K562 (cell line): ENCODE measurements at regions not wholly inside any gene's neighbourhood (a gene's known extent, or its start where the extent isn't known, plus 50 kb on each side); places are given as distances from the start of the nearest gene placed in this dataset.

Experiments used
- ARID1B ChIP-seq: fragments of 450-650 bp; IDR thresholded peaks from 2 replicates; pipeline ENCODE4 v1.6.1; 2016; ENCODE audit warnings: antibody characterized with exemption, mild to moderate bottlenecking, inconsistent platforms
- CBFA2T2 ChIP-seq: fragments of 450-650 bp; conservative IDR thresholded peaks from 2 replicates; pipeline ENCODE4 v1.6.1; 2017; ENCODE audit warnings: mild to moderate bottlenecking
- CBFA2T3 ChIP-seq: fragments of 450-650 bp; IDR thresholded peaks from 2 replicates; pipeline ENCODE4 v1.6.1; 2017
- FOSL1 ChIP-seq: fragments of 200-800 bp; sonication (Bioruptor generic); conservative IDR thresholded peaks from 2 replicates; pipeline ENCODE4 v1.6.1; 2016; ENCODE audit warnings: missing genetic modification characterization, missing compliant biosample characterization
- FOXA3 ChIP-seq, 2 experiments: fragments of 450-650 bp in 1 of 2; sonication (generic) in 1 of 2; formaldehyde crosslinking; IDR thresholded peaks in 1 of 2; conservative IDR thresholded peaks in 1 of 2; 2 replicates each; pipeline versions ENCODE4 v1.4.0 to v1.8.0; 2020 to 2022; ENCODE audit warnings: mild to moderate bottlenecking in 2 of 2, missing genetic modification reagents in 1 of 2
- HMG20A ChIP-seq: fragments of 450-650 bp; formaldehyde crosslinking; conservative IDR thresholded peaks from 2 replicates; pipeline ENCODE4 v1.4.0; 2020; ENCODE audit warnings: mild to moderate bottlenecking, mixed read lengths
- KHSRP ChIP-seq: fragments of 450-650 bp; IDR thresholded peaks from 2 replicates; pipeline ENCODE4 v1.6.1; 2017
- KLF16 ChIP-seq: IDR thresholded peaks from 2 replicates; pipeline ENCODE4 v1.6.1; 2016; ENCODE audit warnings: antibody characterized with exemption
- MEIS2 ChIP-seq: fragments of 450-650 bp; IDR thresholded peaks from 2 replicates; pipeline ENCODE4 v1.6.1; 2014; ENCODE audit warnings: mild to moderate bottlenecking; ENCODE audit not compliant: partially characterized antibody
- NCOR1 ChIP-seq: fragments of 450-650 bp; IDR thresholded peaks from 2 replicates; pipeline ENCODE4 v1.6.1; 2016; ENCODE audit warnings: mild to moderate bottlenecking, moderate library complexity
- RCOR1 ChIP-seq, 2 experiments: IDR thresholded peaks; 2 replicates each; pipeline ENCODE4 v1.6.1; 2012; ENCODE audit warnings: low read depth in 2 of 2, low read length in 2 of 2, borderline replicate concordance in 1 of 2, improper control_type of control experiment in 1 of 2
- RNF2 ChIP-seq: sonication (generic); IDR thresholded peaks from 2 replicates; pipeline ENCODE4 v1.6.1; 2016
- SMARCA4 ChIP-seq: fragments of 450-650 bp; IDR thresholded peaks from 2 replicates; pipeline ENCODE4 v1.6.1; 2016
- SMARCE1 ChIP-seq: fragments of 450-650 bp; IDR thresholded peaks from 2 replicates; pipeline ENCODE4 v1.7.1; 2016; ENCODE audit warnings: mild to moderate bottlenecking
- SOX6 ChIP-seq: fragments of 450-650 bp; IDR thresholded peaks from 2 replicates; pipeline ENCODE4 v1.6.1; 2014; ENCODE audit warnings: mild to moderate bottlenecking
- TAL1 ChIP-seq: fragments of 450-650 bp; IDR thresholded peaks from 2 replicates; pipeline ENCODE4 v1.6.1; 2016; ENCODE audit warnings: mild to moderate bottlenecking
- TEAD4 ChIP-seq, 2 experiments: sonication (generic) in 1 of 2; formaldehyde crosslinking in 1 of 2; IDR thresholded peaks; 2 replicates each; pipeline versions ENCODE4 v1.6.1 to v1.8.0; 2012 to 2022; ENCODE audit warnings: borderline replicate concordance in 1 of 2, inconsistent platforms in 1 of 2, low read length in 1 of 2, mild to moderate bottlenecking in 1 of 2, missing genetic modification reagents in 1 of 2
- TF ChIP-seq, protein P1 (sequence below): sonication (generic); formaldehyde crosslinking; IDR thresholded peaks from 2 replicates; pipeline ENCODE4 v1.8.1; 2023; ENCODE audit warnings: missing genetic modification reagents, mild to moderate bottlenecking, borderline replicate concordance
- TF ChIP-seq, protein P2 (sequence below): fragments of 450-650 bp; formaldehyde crosslinking; IDR thresholded peaks from 2 replicates; pipeline ENCODE4 v1.4.0; 2020; ENCODE audit warnings: mild to moderate bottlenecking, moderate library complexity
- TF ChIP-seq, protein P3 (sequence below): fragments of 450-650 bp; IDR thresholded peaks from 2 replicates; pipeline ENCODE4 v1.6.1; 2017; ENCODE audit warnings: mild to moderate bottlenecking, moderate library complexity

DNA sequence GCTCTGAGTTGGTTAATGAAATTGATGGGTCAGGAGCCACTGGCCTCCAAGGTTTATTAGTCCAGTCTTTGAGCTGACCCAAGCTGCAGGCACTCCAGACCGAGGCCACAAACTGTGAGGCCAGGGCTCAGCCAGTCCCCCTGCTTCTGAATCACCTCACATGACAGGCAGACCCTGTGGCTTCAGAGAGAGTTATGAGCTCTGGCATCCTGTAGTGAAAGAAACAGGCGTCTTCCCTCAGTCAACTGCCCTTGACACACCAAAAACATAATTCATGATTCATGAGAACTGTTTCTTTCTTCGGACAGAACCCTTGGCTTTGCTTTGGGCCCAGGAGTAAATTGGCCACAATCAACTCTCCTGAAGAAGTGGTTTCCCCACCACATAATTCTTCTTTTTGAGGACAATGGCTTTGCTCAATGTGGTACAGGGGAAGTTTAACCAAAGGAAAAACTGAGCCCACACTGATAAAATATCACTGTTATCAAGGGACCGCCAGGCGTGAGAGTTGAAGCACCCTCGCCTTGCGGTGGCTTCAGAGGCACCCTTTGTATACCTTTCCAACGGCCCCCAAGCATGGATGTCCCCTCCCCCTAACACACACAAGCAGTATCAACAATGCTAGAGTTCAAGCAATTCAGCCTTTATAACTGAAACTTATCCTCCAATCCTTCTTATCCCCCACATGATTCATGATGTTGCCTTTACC, 226.9 kb downstream of the CYRIA start (continued):
- peak; percentile 66 for TF ChIP-seq ARID1B
- 0 out of 2 replicates have a peak, but pooled peaks have one; percentile 12 for TF ChIP-seq SMARCA4
- TF ChIP-seq RNF2, result peak; percentile 80; the same call in 1 of the 2 replicates
- peak in 1 of 2 experiments; percentile 68; a peak in 2 of 4 replicates for TF ChIP-seq FOXA3 (CRISPR knock-in tag; conservative IDR thresholded peaks at IDR 0.05 in 1 of 2, IDR thresholded peaks at IDR 0.05 in 1 of 2)
- peak; percentile 80 for TF ChIP-seq CBFA2T3
- TF ChIP-seq MEIS2, result peak; percentile 58
- no peak for TF ChIP-seq RCOR1 (IDR thresholded peaks at IDR 0.05; ENCODE audit: borderline replicate concordance in 1 of 2, low read depth in 2 of 2, low read length in 2 of 2)
- TF ChIP-seq CBFA2T2, result peak; percentile 59
- TF ChIP-seq, protein P1, sequence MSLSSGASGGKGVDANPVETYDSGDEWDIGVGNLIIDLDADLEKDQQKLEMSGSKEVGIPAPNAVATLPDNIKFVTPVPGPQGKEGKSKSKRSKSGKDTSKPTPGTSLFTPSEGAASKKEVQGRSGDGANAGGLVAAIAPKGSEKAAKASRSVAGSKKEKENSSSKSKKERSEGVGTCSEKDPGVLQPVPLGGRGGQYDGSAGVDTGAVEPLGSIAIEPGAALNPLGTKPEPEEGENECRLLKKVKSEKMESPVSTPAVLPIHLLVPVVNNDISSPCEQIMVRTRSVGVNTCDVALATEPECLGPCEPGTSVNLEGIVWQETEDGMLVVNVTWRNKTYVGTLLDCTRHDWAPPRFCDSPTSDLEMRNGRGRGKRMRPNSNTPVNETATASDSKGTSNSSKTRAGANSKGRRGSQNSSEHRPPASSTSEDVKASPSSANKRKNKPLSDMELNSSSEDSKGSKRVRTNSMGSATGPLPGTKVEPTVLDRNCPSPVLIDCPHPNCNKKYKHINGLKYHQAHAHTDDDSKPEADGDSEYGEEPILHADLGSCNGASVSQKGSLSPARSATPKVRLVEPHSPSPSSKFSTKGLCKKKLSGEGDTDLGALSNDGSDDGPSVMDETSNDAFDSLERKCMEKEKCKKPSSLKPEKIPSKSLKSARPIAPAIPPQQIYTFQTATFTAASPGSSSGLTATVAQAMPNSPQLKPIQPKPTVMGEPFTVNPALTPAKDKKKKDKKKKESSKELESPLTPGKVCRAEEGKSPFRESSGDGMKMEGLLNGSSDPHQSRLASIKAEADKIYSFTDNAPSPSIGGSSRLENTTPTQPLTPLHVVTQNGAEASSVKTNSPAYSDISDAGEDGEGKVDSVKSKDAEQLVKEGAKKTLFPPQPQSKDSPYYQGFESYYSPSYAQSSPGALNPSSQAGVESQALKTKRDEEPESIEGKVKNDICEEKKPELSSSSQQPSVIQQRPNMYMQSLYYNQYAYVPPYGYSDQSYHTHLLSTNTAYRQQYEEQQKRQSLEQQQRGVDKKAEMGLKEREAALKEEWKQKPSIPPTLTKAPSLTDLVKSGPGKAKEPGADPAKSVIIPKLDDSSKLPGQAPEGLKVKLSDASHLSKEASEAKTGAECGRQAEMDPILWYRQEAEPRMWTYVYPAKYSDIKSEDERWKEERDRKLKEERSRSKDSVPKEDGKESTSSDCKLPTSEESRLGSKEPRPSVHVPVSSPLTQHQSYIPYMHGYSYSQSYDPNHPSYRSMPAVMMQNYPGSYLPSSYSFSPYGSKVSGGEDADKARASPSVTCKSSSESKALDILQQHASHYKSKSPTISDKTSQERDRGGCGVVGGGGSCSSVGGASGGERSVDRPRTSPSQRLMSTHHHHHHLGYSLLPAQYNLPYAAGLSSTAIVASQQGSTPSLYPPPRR (CRISPR knock-in tag), result 0 out of 2 replicates have a peak, but pooled peaks have one; percentile 49
- TF ChIP-seq, protein P2, sequence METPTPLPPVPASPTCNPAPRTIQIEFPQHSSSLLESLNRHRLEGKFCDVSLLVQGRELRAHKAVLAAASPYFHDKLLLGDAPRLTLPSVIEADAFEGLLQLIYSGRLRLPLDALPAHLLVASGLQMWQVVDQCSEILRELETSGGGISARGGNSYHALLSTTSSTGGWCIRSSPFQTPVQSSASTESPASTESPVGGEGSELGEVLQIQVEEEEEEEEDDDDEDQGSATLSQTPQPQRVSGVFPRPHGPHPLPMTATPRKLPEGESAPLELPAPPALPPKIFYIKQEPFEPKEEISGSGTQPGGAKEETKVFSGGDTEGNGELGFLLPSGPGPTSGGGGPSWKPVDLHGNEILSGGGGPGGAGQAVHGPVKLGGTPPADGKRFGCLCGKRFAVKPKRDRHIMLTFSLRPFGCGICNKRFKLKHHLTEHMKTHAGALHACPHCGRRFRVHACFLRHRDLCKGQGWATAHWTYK (CRISPR knock-in tag), result no peak
- peak; percentile 56 for TF ChIP-seq TAL1
- TF ChIP-seq TEAD4 (IDR thresholded peaks at IDR 0.05; ENCODE audit: low read length), result peak; percentile 87
- TF ChIP-seq TEAD4 (CRISPR knock-in tag; IDR thresholded peaks at IDR 0.05; ENCODE audit: borderline replicate concordance), result no peak
- TF ChIP-seq KLF16, result peak; percentile 76
- peak; percentile 80 for TF ChIP-seq SOX6
- TF ChIP-seq NCOR1, result peak; percentile 31; the same call in 1 of the 2 replicates
- no peak for TF ChIP-seq KHSRP
- peak; percentile 47; the same call in 1 of the 2 replicates for TF ChIP-seq FOSL1 (tag)
- no peak for TF ChIP-seq HMG20A (CRISPR knock-in tag)
- TF ChIP-seq, protein P3, sequence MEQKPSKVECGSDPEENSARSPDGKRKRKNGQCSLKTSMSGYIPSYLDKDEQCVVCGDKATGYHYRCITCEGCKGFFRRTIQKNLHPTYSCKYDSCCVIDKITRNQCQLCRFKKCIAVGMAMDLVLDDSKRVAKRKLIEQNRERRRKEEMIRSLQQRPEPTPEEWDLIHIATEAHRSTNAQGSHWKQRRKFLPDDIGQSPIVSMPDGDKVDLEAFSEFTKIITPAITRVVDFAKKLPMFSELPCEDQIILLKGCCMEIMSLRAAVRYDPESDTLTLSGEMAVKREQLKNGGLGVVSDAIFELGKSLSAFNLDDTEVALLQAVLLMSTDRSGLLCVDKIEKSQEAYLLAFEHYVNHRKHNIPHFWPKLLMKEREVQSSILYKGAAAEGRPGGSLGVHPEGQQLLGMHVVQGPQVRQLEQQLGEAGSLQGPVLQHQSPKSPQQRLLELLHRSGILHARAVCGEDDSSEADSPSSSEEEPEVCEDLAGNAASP, result no peak
- TF ChIP-seq SMARCE1, result no peak
